ENCODE measurements at regions not wholly inside any gene's neighbourhood (a gene's known extent, or its start where the extent isn't known, plus 50 kb on each side); places are given as distances from the start of the nearest gene placed in this dataset.

DNA sequence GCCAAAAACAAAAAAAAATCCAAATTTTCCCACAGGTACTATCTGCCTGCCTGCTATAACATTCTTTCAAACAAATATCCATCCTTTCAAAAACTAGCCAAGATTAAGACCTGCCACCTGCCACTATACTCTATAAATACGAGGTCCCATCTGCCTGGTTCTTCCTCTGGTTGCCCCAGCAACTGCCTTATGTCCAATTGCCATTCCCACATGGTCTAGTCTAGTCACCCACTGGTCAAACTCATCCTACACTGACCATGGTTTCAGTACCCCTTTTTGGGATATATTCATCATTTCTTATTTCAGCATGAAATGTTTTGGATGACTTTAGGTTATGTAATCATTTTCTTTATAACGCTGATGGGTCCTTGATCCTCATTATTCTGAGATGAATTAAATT lies 95.1 kb upstream of the CCNG1 start:
- TF ChIP-seq POLR2A (IDR thresholded peaks at IDR 0.05) = no peak
- TF ChIP-seq, protein P1, sequence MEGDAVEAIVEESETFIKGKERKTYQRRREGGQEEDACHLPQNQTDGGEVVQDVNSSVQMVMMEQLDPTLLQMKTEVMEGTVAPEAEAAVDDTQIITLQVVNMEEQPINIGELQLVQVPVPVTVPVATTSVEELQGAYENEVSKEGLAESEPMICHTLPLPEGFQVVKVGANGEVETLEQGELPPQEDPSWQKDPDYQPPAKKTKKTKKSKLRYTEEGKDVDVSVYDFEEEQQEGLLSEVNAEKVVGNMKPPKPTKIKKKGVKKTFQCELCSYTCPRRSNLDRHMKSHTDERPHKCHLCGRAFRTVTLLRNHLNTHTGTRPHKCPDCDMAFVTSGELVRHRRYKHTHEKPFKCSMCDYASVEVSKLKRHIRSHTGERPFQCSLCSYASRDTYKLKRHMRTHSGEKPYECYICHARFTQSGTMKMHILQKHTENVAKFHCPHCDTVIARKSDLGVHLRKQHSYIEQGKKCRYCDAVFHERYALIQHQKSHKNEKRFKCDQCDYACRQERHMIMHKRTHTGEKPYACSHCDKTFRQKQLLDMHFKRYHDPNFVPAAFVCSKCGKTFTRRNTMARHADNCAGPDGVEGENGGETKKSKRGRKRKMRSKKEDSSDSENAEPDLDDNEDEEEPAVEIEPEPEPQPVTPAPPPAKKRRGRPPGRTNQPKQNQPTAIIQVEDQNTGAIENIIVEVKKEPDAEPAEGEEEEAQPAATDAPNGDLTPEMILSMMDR (IDR thresholded peaks at IDR 0.05) = no peak

All from ovary (tissue), 3 donors.